HG03159 (cell line): ENCODE measurements at regions not wholly inside any gene's neighbourhood (a gene's known extent, or its start where the extent isn't known, plus 50 kb on each side); places are given as distances from the start of the nearest gene placed in this dataset.
"Not testable (repeated sequence)": the region's sequence is repeated elsewhere in the genome, so short reads cannot be mapped to it uniquely, and the experiment has no call there.

Experiments used
- ATAC-seq: cut with Tn5 transposase; IDR thresholded peaks from one replicate; pipeline ENCODE4 v1.9.1; 2021; ENCODE audit warnings: mild to moderate bottlenecking, moderate library complexity; ENCODE audit not compliant: unreplicated experiment

- no peak for ATAC-seq
These were observed 62.9 kb downstream of the ACKR3 start for GRCh38 chr2:236632295-236633218.

GRCh38 chr2:236633219-236633570, 63.6 kb downstream of the ACKR3 start:
- no peak for ATAC-seq

GRCh38 chr2:236633775-236634560, 64.3 kb downstream of the ACKR3 start:
- ATAC-seq = no peak

GRCh38 chr2:236636261-236636660, 66.6 kb downstream of the ACKR3 start:
- ATAC-seq = no peak

GRCh38 chr2:236636714-236637470, 67.3 kb downstream of the ACKR3 start:
- no peak for ATAC-seq

- no peak for ATAC-seq
These were observed 68.3 kb downstream of the ACKR3 start for GRCh38 chr2:236637686-236638569.

- no peak for ATAC-seq
These were observed 69.1 kb downstream of the ACKR3 start for GRCh38 chr2:236638707-236639106.

GRCh38 chr2:236639461-236640235, 70.0 kb downstream of the ACKR3 start:
- ATAC-seq = no peak

GRCh38 chr2:236641051-236641726, 71.6 kb downstream of the ACKR3 start:
- ATAC-seq = no peak

GRCh38 chr2:236642125-236642524, 72.5 kb downstream of the ACKR3 start:
- no peak for ATAC-seq

GRCh38 chr2:236642584-236643291, 73.1 kb downstream of the ACKR3 start:
- ATAC-seq = no peak

GRCh38 chr2:236643480-236643879, 73.9 kb downstream of the ACKR3 start:
- ATAC-seq = no peak

GRCh38 chr2:236644067-236644466, 74.4 kb downstream of the ACKR3 start:
- ATAC-seq = no peak

- ATAC-seq = no peak
These were observed 74.9 kb downstream of the ACKR3 start for GRCh38 chr2:236644502-236644911.

GRCh38 chr2:236645141-236645540, 75.5 kb downstream of the ACKR3 start:
- not testable (repeated sequence) for ATAC-seq

- no peak for ATAC-seq
These were observed 76.8 kb downstream of the ACKR3 start for GRCh38 chr2:236646441-236646840.

GRCh38 chr2:236646871-236647270, 77.2 kb downstream of the ACKR3 start:
- no peak for ATAC-seq

- ATAC-seq = no peak
These were observed 78.0 kb downstream of the ACKR3 start for GRCh38 chr2:236647621-236648020.
